Astrocyte of the cerebellum (primary cell): ENCODE measurements at regions not wholly inside any gene's neighbourhood (a gene's known extent, or its start where the extent isn't known, plus 50 kb on each side); places are given as distances from the start of the nearest gene placed in this dataset.

Source experiments
- DNase-seq: peaks from one replicate; pipeline ENCODE4 v3.0.0-alpha.2; 2011; ENCODE audit warnings: low read depth
- H3K4me3 ChIP-seq: 2 replicates; pipeline ENCODE4 v1.5.1; 2011; ENCODE audit warnings: mild to moderate bottlenecking, low read depth, low read length, moderate library complexity
- CTCF ChIP-seq: IDR thresholded peaks from 2 replicates; pipeline ENCODE4 v1.5.1; 2012; ENCODE audit warnings: low read length, low read depth, moderate library complexity, mild to moderate bottlenecking; ENCODE audit errors: missing control alignments
- in situ Hi-C: cut with HindIII; loops from 2 replicates; pipeline ENCODE4 v1.10.0; 2017; ENCODE audit warnings: low sequenced_read_pairs

- no peak overlapping the region for H3K4me3 ChIP-seq
- DNase-seq: no peak
- no peak for TF ChIP-seq CTCF
- in situ Hi-C loops: no loop called here
Observed at GRCh38 chr4:11286533-11286932, 142.2 kb downstream of the HS3ST1 start.

DNA sequence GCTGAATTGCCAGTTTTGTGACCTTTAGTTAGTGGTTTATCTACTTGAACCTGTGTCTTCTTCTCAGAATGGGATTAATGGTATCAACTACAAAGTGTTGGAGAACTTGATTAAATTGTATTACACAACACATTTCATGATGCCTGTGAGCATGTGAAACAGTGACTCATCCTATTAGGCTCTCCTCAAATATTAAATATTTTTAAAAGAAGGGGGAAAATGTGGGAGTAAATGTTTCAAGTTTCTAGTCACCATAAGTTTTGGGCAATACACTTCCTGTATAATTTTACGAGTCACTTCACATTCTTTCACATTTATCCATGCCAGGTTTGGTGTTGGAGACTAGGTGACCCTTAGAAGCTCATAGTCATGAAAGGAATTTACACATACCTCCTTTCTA, 147.0 kb downstream of the HS3ST1 start:
- no peak for DNase-seq
- H3K4me3 ChIP-seq: no peak overlapping the region
- TF ChIP-seq CTCF: no peak
- in situ Hi-C loops: no loop called here

DNA sequence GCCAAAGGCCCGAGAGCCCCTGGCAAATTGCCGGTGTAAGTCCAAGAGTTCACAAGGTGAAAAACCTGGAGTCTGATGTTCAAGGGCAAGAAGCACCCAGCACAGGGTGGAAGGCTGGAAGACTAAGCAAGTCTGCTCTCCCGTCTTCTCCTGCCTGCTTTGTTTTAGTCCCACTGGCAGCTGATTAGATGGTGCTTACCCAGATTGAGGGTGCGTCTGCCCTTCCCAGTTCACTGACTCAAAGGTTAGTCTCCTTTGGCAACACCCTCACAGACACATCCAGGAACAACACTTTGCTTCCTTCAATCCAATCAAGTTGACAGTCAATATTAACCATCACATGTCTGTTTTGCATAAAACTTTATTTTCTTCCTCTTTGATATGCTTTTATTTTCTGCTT, 157.4 kb downstream of the HS3ST1 start:
- no peak for TF ChIP-seq CTCF
- DNase-seq: no peak
- H3K4me3 ChIP-seq: no peak overlapping the region
- in situ Hi-C loops: no loop called here

GRCh38 chr4:11268149-11268548, 160.5 kb downstream of the HS3ST1 start:
- no peak overlapping the region for H3K4me3 ChIP-seq
- in situ Hi-C loops: no loop called here
- no peak for TF ChIP-seq CTCF

DNA sequence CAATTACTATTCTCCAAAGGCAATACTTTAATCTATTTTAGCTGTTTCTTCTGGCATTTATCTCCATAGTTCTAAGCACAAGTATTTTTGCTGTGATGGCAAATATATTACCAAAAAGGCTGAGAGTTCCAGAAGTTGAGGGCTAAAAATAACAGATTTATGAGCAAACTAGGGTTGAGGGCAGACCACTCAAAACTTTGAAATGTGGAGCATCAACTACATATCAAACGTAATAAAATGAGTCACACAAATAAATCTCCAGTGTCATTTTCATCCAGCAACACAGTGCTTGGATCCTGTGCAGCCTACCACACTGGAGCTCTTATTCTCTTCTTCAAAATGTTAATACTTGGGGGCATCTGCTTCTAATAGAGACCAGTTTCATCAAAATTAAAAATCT, 163.9 kb downstream of the HS3ST1 start:
- no peak for TF ChIP-seq CTCF
- no peak overlapping the region for H3K4me3 ChIP-seq
- DNase-seq: no peak
- in situ Hi-C loops: no loop called here

More at GRCh38 chr4:11268149-11268548, 160.5 kb downstream of the HS3ST1 start:
- no peak for DNase-seq

DNA sequence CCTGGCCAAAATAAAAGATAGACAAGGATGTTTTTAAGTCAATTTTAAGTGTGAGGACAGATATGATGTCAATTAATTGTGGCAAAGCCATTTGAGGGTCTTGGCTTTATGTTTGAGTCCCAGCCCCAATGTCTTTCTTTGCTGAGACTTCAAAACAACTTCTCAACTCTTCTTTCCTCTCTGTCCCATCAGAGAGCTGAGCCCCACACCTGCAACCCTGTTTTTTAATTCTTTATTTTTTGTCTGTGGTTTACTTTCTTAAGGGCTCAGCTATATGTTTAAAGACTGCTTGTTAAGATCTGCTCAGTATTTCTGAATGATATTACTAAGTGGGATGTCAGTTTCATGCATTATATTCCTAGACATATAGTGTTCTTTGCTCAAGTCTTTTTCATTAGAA, 164.3 kb downstream of the HS3ST1 start:
- no peak for DNase-seq

More for the DNA sequence above, 164.3 kb downstream of the HS3ST1 start:
- TF ChIP-seq CTCF: no peak
- H3K4me3 ChIP-seq: no peak overlapping the region
- in situ Hi-C loops: no loop called here
